NCI-H446 (cell line): ENCODE measurements at regions not wholly inside any gene's neighbourhood (a gene's known extent, or its start where the extent isn't known, plus 50 kb on each side); places are given as distances from the start of the nearest gene placed in this dataset.
"Not testable (repeated sequence)": the region's sequence is repeated elsewhere in the genome, so short reads cannot be mapped to it uniquely, and the experiment has no call there.

ENCODE experiments used
- DNase-seq, 2 experiments: peaks; one replicate each; lab custom pipeline; 2025; lab: John Stamatoyannopoulos, UW

DNA sequence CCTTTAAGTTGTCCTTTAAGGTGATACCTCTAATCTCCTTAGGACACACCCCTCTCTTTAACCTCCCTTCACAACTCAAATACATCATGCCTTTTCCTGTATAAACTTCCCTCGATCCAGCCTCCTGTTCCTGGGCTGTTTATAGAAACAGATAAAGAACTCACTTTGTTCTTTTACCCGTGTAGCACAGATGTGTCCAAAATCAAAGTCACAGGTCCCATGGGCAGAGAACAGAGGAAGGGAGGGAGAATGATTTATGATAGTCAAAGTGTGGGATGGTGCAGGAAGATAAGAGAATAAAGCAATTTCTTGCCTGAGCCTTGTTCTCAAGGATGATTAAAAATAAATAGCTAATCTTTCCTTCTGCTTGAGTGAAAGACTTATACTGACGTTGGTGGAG, 50.3 kb upstream of the CABCOCO1 start:
- no peak for DNase-seq

GRCh38 chr10:61612009-61612408, 50.7 kb upstream of the CABCOCO1 start:
- peak in 1 of 2 experiments; percentile 75 for DNase-seq

GRCh38 chr10:61609701-61610100, 53.0 kb upstream of the CABCOCO1 start:
- no peak for DNase-seq

- no peak for DNase-seq
Observed at GRCh38 chr10:61608255-61609033, 54.3 kb upstream of the CABCOCO1 start.

DNA sequence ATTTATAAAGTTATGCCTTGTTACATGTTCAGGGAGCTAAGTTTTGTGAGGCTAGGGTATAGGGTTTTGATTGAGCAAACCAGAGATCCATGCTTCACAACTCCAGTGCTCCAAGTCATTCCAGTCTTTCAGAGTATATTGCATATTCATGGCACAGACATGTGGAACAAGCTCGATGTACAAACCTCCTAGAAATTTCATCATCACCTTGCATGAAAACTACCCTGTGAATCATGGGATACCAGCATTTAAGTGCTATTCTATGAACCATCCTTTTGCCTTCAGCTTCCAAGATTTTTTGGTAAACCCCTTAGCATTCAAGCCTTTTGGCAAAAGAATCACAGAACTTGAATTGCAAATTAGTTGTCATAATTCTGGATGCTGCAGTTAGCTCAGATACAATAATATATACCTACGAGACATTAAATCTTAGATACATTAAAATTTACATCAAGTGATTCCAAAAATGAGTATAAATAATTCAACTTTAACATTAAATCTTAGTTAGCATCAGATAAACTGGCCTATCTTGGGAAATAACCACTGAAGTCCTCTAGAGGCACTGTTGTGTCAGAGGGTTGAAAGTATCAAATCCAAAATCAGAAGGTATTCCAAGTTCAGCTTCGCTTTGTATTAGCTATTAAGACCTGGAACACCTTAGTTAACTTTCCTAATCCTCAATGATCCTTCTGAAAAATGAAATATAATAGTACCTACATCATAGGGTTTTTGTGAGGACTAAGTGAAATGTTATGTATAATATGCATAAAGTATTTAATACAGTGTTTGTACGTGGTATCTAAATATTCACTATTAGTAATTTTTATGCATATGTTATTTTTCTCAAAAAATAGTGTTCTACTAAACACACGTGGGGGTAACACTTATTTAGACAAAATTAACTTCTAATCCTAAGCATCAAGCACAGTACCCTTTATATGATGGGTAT, 55.5 kb upstream of the CABCOCO1 start:
- DNase-seq: no peak

DNA sequence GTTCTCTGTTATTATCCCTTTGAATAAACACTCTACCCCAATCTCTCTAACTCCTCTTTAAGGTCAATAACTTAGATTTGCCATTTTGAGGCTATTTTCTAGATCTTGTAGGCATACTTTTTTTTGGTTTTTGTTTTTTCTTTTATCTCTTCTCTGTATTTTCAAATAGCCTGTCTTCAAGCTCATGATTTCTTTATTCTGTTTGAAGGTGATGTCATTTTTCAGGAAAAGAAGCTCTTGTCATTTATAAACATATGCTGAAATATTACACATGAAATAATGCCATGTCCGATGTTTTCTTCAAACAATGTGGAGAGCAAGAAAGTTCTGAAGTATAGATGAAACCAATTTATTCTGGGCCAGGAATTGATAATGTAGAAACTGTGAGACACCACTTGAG, 57.5 kb upstream of the CABCOCO1 start:
- no peak for DNase-seq

- DNase-seq: no peak
Observed at GRCh38 chr10:61600399-61600798, 62.3 kb upstream of the CABCOCO1 start.

DNA sequence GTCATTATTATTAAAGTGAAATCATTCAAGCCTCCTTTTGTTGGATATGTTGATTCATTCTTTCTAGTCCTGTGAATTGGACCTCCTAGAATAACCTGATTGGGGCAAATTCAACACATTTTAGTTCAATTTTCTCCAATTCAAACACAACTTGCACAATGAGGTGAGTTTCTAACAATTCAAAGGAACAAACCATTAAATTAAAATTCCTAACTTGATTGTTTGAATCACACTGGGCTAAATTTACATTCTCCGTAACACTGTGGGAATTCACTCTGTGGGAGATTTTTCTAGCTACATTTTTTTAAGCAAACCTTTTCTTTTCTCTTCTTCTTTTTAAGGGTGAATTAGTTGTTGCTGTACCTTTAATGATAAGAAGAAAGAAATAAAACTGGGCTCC, 68.3 kb upstream of the CABCOCO1 start:
- no peak for DNase-seq

- DNase-seq: peak in 1 of 2 experiments; percentile 5
Observed at GRCh38 chr10:61592581-61592980, 70.1 kb upstream of the CABCOCO1 start.

DNA sequence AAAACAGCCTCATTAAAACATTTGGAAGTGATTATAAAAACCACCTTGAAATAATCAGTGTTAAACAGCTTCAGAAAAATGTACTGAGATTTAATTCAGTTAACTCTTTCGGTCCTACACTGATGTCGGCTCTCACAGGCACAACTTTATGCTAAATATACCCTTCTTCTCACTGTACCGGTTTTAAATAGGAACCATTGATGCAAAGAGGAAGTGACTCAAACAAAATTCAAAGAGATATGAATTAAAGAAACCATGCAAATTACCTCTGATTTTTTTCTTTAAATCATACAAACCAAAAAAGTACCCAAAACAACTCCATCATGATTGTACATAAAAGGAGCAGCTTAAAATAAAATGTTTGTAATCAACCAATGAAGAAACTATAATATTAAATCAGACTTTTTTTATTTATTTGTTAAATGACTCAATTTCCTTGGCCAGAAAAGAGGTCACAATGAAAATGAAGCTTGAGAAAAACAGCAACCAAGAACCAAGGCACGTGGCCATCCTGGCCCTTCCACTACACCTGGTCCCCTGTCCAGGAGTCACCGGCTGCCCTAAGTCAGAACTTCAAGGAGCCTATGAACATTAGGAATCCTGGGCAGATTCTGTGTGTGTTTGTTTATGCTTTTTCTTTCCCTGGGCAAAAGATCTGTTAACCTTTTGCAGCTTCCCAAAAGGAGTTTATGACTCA, 73.0 kb upstream of the CABCOCO1 start:
- no peak for DNase-seq

GRCh38 chr10:61588770-61589211, 73.9 kb upstream of the CABCOCO1 start:
- DNase-seq: no peak

GRCh38 chr10:61586829-61587228, 75.9 kb upstream of the CABCOCO1 start:
- no peak for DNase-seq

DNA sequence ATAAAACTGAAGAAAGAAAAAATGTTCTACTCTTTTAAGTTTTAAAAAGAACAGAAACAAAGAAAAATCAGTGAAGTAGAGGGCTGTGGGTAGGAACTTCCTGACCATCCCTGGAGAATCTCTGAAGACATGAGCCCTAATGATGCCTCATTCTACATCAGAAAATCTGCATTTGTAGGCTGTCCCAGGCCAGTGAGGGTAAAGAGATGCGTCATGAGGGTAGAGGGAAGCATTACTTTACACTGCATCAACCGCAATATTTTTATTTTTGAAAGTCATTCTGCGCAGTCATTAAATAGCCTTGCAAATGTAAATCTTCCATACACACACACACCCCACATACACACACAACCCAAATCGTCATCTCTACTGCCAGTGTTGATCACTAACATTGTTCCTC, 82.1 kb upstream of the CABCOCO1 start:
- DNase-seq: no peak

DNA sequence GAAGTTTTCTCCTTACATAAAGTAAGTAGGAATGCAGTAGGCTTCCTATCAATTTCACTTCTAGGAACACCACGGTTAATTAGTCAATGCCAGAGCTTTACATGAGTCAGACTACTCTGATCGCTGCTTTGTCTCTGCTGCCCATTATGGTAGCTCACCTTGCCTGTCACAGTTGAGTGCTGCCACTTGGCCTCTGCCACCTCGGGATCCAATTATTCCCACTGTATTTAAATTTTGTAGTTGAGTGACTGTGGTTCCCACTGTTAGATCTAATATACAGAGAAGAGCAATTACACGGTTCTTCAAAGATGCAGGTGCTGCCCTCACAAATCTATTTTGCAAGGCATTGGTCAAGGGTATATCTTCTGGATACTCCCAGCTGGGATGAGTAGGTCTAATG, 92.5 kb upstream of the CABCOCO1 start:
- DNase-seq: not testable (repeated sequence)

DNA sequence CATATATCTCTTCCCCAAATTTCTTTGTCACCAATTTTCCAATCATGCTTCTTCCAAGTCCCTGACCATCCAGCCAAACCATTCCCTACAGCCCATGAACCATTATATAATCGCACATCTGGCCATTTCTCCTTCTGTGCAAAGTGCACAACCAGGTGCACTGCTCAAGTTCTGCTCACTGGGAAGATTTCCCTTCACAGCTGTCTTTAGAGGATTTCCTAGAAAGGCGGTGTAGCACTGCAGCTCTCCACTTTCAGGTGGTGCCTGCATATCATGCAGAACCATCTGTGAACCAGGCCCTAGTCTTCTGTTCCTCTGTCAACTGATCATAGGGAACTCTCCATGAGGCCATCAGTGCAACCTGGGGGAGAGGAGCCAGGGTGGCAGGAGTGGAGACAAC, 95.0 kb upstream of the CABCOCO1 start:
- no peak for DNase-seq

DNA sequence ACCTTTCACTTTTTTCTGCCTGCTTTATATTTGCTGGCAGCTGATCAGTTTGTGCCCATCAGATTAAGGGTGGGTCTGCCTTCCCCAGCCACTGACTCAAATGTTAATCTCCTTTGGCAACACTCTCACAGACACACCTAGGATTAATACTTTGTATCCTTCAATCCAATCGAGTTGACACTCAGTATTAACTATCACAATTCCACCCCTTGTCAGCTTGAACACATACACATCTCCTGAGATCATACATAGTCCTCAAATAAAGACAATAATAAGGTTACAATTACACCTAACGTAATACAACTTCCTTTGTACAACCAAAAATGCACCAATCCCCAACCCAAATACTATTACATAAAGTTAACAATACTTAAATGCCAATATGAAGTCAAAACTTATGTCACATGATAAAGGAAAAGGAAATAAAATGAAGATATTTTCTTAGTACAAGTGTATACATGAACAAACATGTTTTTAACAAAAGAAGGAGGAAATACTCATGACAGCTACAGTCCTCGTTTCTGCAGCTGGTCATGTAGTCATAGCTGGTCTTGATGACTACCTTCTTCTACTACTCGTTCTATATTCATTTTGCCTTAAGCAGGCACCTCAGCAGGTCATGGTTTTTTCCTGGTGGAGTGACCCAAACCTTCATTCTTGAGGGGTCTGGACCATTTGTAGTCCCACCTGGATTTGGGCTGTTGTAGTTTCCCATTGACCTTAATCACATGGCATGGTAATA, 96.7 kb upstream of the CABCOCO1 start:
- DNase-seq: no peak

- no peak for DNase-seq
Observed at GRCh38 chr10:61564444-61564843, 98.3 kb upstream of the CABCOCO1 start.

DNA sequence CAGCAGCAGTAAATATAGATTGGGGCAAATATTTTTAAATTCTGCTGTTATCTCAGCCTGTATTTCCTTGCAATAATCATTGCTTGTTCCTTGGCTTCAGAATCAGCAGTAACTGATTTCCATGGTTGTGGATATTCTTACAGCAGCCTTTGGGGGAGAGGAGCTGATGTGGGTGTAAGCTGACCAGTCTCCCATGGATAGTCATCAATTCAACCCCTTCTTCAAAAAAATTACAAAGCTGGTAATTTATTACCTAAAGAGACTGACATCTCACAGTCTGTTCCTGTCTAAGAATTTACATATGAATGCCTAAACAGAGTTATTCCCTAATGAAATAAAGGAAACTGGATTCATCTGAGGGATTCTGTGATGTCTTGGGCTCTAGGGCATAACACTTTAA, 103.1 kb upstream of the CABCOCO1 start:
- no peak for DNase-seq

GRCh38 chr10:61558188-61558587, 104.5 kb upstream of the CABCOCO1 start:
- no peak for DNase-seq

DNA sequence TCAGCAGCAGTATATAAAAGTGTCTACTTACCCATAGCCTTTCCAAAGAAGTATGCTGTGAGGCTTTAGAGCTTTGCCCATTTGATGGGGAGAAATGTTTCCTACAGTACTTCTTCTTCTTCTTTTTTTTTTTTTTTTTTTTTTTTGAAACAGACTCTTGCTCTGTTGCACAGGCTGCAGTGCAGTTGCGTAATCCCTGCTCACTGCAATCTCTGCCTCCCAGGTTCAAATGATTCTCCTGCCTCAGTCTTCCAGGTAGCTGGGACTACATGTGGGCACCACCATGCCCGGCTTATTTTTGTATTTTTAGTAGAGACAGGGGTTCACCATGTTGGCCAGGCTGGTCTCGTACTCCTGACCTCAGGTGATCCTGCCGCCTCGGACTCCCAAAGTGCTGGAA, 101.7 kb upstream of the TMEM26 start:
- no peak for DNase-seq

DNA sequence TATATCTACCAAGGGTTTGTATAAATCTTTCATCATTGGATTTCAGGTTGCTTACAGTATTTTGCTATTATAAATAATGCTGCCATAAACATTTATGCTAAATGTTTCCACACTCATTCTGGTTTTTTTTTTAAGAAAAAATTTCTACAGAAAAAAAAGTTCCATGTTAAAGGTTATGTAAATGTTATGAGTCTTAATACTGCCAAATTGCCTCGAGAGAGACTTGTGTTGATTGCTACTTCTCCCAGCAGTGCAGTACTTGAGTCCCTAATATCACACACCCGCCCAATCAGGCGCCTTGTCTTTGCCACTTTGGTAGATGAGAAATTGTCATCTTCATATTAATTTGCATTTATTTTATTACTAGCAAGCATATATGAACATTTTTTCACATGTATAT, 96.7 kb upstream of the TMEM26 start:
- no peak for DNase-seq

- no peak for DNase-seq
Observed at GRCh38 chr10:61548364-61548763, 95.2 kb upstream of the TMEM26 start.
